Memory B cell (primary cell): ENCODE measurements at regions not wholly inside any gene's neighbourhood (a gene's known extent, or its start where the extent isn't known, plus 50 kb on each side); places are given as distances from the start of the nearest gene placed in this dataset.

Experiments
- ATAC-seq: fragments of 150-1000 bp; cut with Tn5 transposase; 2 replicates; pipeline ENCODE4 v1.10.0; 2021; ENCODE audit warnings: low read depth, mild to moderate bottlenecking, moderate library complexity
- DNase-seq, 2 donors: peaks; one replicate each; pipeline ENCODE4 v3.0.0; 2022; ENCODE audit warnings: low spot score in 2 of 2
- H3K27ac Mint-ChIP-seq: one replicate; pipeline ENCODE4 v1.8.0; 2022; ENCODE audit warnings: mild to moderate bottlenecking, moderate library complexity, mixed read lengths
- H3K27me3 Mint-ChIP-seq: one replicate; pipeline ENCODE4 v1.8.0; 2022; ENCODE audit warnings: mixed read lengths
- H3K36me3 Mint-ChIP-seq: one replicate; pipeline ENCODE4 v1.8.0; 2022; ENCODE audit warnings: mild to moderate bottlenecking, mixed read lengths
- H3K4me1 Mint-ChIP-seq: one replicate; pipeline ENCODE4 v1.8.0; 2022; ENCODE audit warnings: mixed read lengths
- H3K4me3 Mint-ChIP-seq: one replicate; pipeline ENCODE4 v1.8.0; 2022; ENCODE audit warnings: mild to moderate bottlenecking, moderate library complexity, mixed read lengths
- H3K9me3 Mint-ChIP-seq: one replicate; pipeline ENCODE4 v1.8.0; 2022; ENCODE audit warnings: mixed read lengths

GRCh38 chr5:133905424-133905823 is 63.0 kb downstream of the C5orf15 start:
- DNase-seq (no peak), ATAC-seq (no peak)
- H3K4me1 Mint-ChIP-seq, result peaks cover 11% of the 10 kb centered on the region
- no peaks in the 10 kb centered on the region for H3K36me3 Mint-ChIP-seq
- H3K4me3 Mint-ChIP-seq, result no peak overlapping the region
- H3K9me3 Mint-ChIP-seq, result no peaks in the 10 kb centered on the region
- H3K27me3 Mint-ChIP-seq, result no peaks in the 10 kb centered on the region
- H3K27ac Mint-ChIP-seq, result no peak overlapping the region

GRCh38 chr5:133904641-133905040 is 63.8 kb downstream of the C5orf15 start:
- H3K4me1 Mint-ChIP-seq, result peaks cover 11% of the 10 kb centered on the region
- no peaks in the 10 kb centered on the region for H3K27me3 Mint-ChIP-seq
- no peak for ATAC-seq
- no peak for DNase-seq
- no peak overlapping the region for H3K4me3 Mint-ChIP-seq
- H3K9me3 Mint-ChIP-seq, result no peaks in the 10 kb centered on the region
- H3K27ac Mint-ChIP-seq, result no peak overlapping the region
- no peaks in the 10 kb centered on the region for H3K36me3 Mint-ChIP-seq

- H3K36me3 Mint-ChIP-seq, result no peaks in the 10 kb centered on the region
- H3K4me3 Mint-ChIP-seq, result no peak overlapping the region
- H3K27ac Mint-ChIP-seq, result no peak overlapping the region
- DNase-seq (no peak), ATAC-seq (no peak)
- no peaks in the 10 kb centered on the region for H3K9me3 Mint-ChIP-seq
- H3K27me3 Mint-ChIP-seq, result no peaks in the 10 kb centered on the region
- H3K4me1 Mint-ChIP-seq, result peaks cover 12% of the 10 kb centered on the region
Measured at GRCh38 chr5:133902511-133903118, 65.8 kb downstream of the C5orf15 start.

GRCh38 chr5:133900534-133901270 is 67.7 kb downstream of the C5orf15 start:
- DNase-seq, result no peak
- no peaks in the 10 kb centered on the region for H3K27me3 Mint-ChIP-seq
- H3K36me3 Mint-ChIP-seq, result no peaks in the 10 kb centered on the region

GRCh38 chr5:133899506-133899905 is 68.9 kb downstream of the C5orf15 start:
- ATAC-seq, result no peak
- Mint-ChIP-seq H3K36me3 (no peaks in the 10 kb centered on the region), H3K27ac (no peak overlapping the region), H3K4me1 (peaks cover 23% of the 10 kb centered on the region), H3K9me3 (no peaks in the 10 kb centered on the region), H3K4me3 (no peak overlapping the region), H3K27me3 (no peaks in the 10 kb centered on the region)
- DNase-seq, result no peak

More at GRCh38 chr5:133900534-133901270, 67.7 kb downstream of the C5orf15 start:
- no peak for ATAC-seq
- Mint-ChIP-seq H3K4me3 (no peak overlapping the region), H3K27ac (no peak overlapping the region), H3K9me3 (no peaks in the 10 kb centered on the region), H3K4me1 (peaks cover 20% of the 10 kb centered on the region)

- DNase-seq (no peak), ATAC-seq (no peak)
- H3K4me3 Mint-ChIP-seq, result no peak overlapping the region
- no peaks in the 10 kb centered on the region for H3K27me3 Mint-ChIP-seq
- H3K36me3 Mint-ChIP-seq, result no peaks in the 10 kb centered on the region
- H3K4me1 Mint-ChIP-seq, result peaks cover 24% of the 10 kb centered on the region
- H3K27ac Mint-ChIP-seq, result peak overlapping the region; percentile 10
- H3K9me3 Mint-ChIP-seq, result no peaks in the 10 kb centered on the region
Measured at GRCh38 chr5:133898440-133898839, 70.0 kb downstream of the C5orf15 start.

GRCh38 chr5:133897431-133897830 is 71.0 kb downstream of the C5orf15 start:
- H3K4me1 Mint-ChIP-seq, result peaks cover 24% of the 10 kb centered on the region
- H3K36me3 Mint-ChIP-seq, result no peaks in the 10 kb centered on the region
- H3K27me3 Mint-ChIP-seq, result no peaks in the 10 kb centered on the region
- DNase-seq, result no peak
- no peak overlapping the region for H3K27ac Mint-ChIP-seq
- no peaks in the 10 kb centered on the region for H3K9me3 Mint-ChIP-seq
- no peak overlapping the region for H3K4me3 Mint-ChIP-seq
- no peak for ATAC-seq

- Mint-ChIP-seq H3K27me3 (no peaks in the 10 kb centered on the region), H3K9me3 (no peaks in the 10 kb centered on the region), H3K36me3 (no peaks in the 10 kb centered on the region), H3K4me3 (no peak overlapping the region), H3K27ac (no peak overlapping the region), H3K4me1 (peaks cover 24% of the 10 kb centered on the region)
- ATAC-seq, result peak; percentile 34
- DNase-seq, result no peak
Measured at GRCh38 chr5:133896873-133897272, 71.6 kb downstream of the C5orf15 start.

GRCh38 chr5:133895979-133896845 is 72.2 kb downstream of the C5orf15 start:
- ATAC-seq (no peak), DNase-seq (no peak)
- peaks cover 24% of the 10 kb centered on the region for H3K4me1 Mint-ChIP-seq
- H3K9me3 Mint-ChIP-seq, result no peaks in the 10 kb centered on the region
- H3K27me3 Mint-ChIP-seq, result no peaks in the 10 kb centered on the region
- no peak overlapping the region for H3K4me3 Mint-ChIP-seq
- no peaks in the 10 kb centered on the region for H3K36me3 Mint-ChIP-seq
- H3K27ac Mint-ChIP-seq, result no peak overlapping the region

GRCh38 chr5:133894143-133894542 is 74.3 kb downstream of the C5orf15 start:
- no peaks in the 10 kb centered on the region for H3K27me3 Mint-ChIP-seq
- no peaks in the 10 kb centered on the region for H3K9me3 Mint-ChIP-seq
- no peak overlapping the region for H3K27ac Mint-ChIP-seq
- peaks cover 27% of the 10 kb centered on the region for H3K4me1 Mint-ChIP-seq
- H3K36me3 Mint-ChIP-seq, result no peaks in the 10 kb centered on the region
- DNase-seq (no peak), ATAC-seq (no peak)
- no peak overlapping the region for H3K4me3 Mint-ChIP-seq

GRCh38 chr5:133892774-133893173 is 75.7 kb downstream of the C5orf15 start:
- no peak overlapping the region for H3K4me3 Mint-ChIP-seq
- no peaks in the 10 kb centered on the region for H3K9me3 Mint-ChIP-seq
- H3K36me3 Mint-ChIP-seq, result no peaks in the 10 kb centered on the region
- ATAC-seq, result no peak
- H3K4me1 Mint-ChIP-seq, result peaks cover 19% of the 10 kb centered on the region
- H3K27me3 Mint-ChIP-seq, result no peaks in the 10 kb centered on the region
- no peak for DNase-seq
- H3K27ac Mint-ChIP-seq, result no peak overlapping the region

GRCh38 chr5:133892306-133892705 is 76.1 kb downstream of the C5orf15 start:
- ATAC-seq (no peak), DNase-seq (no peak)
- Mint-ChIP-seq H3K9me3 (no peaks in the 10 kb centered on the region), H3K27me3 (no peaks in the 10 kb centered on the region), H3K27ac (no peak overlapping the region), H3K36me3 (no peaks in the 10 kb centered on the region), H3K4me3 (no peak overlapping the region), H3K4me1 (peaks cover 16% of the 10 kb centered on the region)

- Mint-ChIP-seq H3K4me3 (no peak overlapping the region), H3K27ac (no peak overlapping the region), H3K36me3 (no peaks in the 10 kb centered on the region), H3K9me3 (no peaks in the 10 kb centered on the region), H3K4me1 (peaks cover 10% of the 10 kb centered on the region), H3K27me3 (no peaks in the 10 kb centered on the region)
- ATAC-seq (no peak), DNase-seq (no peak)
Measured at GRCh38 chr5:133891390-133891789, 77.0 kb downstream of the C5orf15 start.

- ATAC-seq, result no peak
- no peak for DNase-seq
- Mint-ChIP-seq H3K27ac (no peak overlapping the region), H3K27me3 (no peaks in the 10 kb centered on the region), H3K9me3 (no peaks in the 10 kb centered on the region), H3K4me1 (peaks cover 14% of the 10 kb centered on the region), H3K36me3 (no peaks in the 10 kb centered on the region), H3K4me3 (no peak overlapping the region)
Measured at GRCh38 chr5:133890776-133891280, 77.6 kb downstream of the C5orf15 start.
